22Rv1 (cell line): ENCODE measurements at regions not wholly inside any gene's neighbourhood (a gene's known extent, or its start where the extent isn't known, plus 50 kb on each side); places are given as distances from the start of the nearest gene placed in this dataset.

ENCODE experiments used
- CTCF ChIP-seq: fragments of 450-650 bp; IDR thresholded peaks from 2 replicates; pipeline ENCODE4 v1.5.1; 2017; ENCODE audit warnings: mild to moderate bottlenecking
- ZFX ChIP-seq: fragments of 450-650 bp; IDR thresholded peaks from 2 replicates; pipeline ENCODE4 v1.6.1; 2017; ENCODE audit warnings: antibody characterized with exemption, borderline replicate concordance

GRCh38 chr9:23945897-23946296 lies 119.9 kb upstream of the ELAVL2 start:
- TF ChIP-seq CTCF = no peak
- no peak for TF ChIP-seq ZFX
